RCC 7860 (cell line): ENCODE measurements at regions not wholly inside any gene's neighbourhood (a gene's known extent, or its start where the extent isn't known, plus 50 kb on each side); places are given as distances from the start of the nearest gene placed in this dataset.
"Not testable (repeated sequence)": the region's sequence is repeated elsewhere in the genome, so short reads cannot be mapped to it uniquely, and the experiment has no call there.

Source experiments
- DNase-seq: peaks from one replicate; pipeline ENCODE4 v3.0.0-alpha.2; 2015; ENCODE audit warnings: low spot score
- FAIRE-seq: peaks from 2 replicates; lab custom pipeline; 2012; peaks lifted over from hg19 to GRCh38; lab: Jason Lieb, UNC

DNA sequence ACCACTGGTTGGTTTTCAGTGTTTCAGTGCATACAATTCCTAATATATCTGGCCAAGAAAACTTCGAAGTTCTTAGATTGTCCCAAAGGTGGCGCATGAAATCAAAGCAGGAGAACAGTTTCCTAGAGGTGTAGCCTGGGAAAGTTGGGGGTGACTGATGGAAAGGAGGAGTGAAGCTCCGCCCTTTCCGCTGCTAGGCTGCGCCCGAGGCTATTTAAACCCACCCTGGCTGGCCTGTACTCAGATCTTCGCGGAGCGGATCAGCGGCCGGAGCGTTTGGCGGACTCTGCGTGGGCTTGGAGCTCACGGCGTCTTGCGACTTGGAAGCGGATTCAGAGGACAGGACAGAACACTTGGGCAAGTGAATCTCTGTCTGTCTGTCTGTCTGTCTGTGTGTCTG, 328.7 kb downstream of the CWH43 start:
- not testable (repeated sequence) for DNase-seq, FAIRE-seq

DNA sequence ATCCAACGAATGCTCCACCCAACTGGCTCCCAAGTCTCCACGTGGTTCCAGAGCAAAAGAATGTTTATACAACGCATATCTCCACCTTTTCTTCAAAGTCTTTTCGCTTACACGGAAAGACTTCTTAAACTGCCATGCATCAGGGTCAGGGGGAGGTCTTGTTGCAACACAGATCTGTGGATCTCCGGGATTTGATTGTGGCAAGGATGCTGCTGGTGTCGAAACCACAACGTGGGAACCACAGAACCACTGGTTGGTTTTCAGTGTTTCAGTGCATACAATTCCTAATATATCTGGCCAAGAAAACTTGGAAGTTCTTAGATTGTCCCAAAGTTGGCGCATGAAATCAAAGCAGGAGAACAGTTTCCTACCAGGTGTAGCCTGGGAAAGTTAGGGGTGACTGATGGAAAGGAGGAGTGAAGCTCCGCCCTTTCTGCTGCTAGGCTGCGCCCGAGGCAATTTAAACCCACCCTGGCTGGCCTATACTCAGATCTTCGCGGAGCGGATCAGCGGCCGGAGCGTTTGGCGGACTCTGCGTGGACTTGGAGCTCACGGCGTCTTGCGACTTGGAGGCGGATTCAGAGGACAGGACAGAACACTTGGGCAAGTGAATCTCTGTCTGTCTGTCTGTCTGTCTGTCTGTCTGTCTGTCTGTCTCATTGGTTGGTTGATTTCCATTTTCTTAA, 334.8 kb downstream of the CWH43 start:
- not testable (repeated sequence) for DNase-seq, FAIRE-seq

DNA sequence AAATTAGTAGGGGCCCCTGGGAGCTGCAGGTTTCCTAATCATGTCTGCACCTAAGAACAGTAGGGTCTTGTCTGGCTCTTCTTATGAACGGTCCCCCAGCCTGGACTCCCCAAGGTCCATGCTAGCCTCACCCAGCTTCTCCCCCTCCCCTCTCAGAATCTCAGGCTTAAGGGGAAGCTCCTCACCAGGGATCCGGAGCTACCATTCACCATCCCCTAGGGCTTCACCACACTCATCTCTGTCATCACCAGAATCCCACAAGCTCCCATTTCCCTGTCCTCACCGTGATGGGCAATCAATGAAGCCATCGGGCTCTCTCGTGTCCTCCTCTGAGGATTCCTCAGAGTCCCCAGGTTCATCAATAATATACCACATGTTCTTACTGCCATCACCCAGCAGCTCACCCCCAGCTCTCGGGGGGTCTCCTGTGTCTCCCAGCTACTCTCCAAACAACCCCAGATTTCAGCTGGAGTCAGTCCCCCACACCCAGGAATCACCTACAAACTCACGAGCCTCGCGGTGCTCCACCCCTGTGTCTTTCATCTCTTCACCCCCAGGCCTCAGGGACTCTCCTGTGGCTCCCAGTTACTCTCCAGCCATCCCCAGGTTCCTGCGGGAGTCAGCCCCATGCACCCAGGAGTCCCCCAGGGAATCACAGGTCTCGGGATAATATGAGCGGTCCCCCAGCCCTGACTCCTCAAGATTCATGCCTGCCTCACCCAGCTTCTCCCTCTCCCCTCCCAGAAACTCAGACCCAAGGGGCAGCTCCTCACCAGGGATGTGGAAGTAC, 335.6 kb downstream of the CWH43 start:
- not testable (repeated sequence) for DNase-seq, FAIRE-seq

DNA sequence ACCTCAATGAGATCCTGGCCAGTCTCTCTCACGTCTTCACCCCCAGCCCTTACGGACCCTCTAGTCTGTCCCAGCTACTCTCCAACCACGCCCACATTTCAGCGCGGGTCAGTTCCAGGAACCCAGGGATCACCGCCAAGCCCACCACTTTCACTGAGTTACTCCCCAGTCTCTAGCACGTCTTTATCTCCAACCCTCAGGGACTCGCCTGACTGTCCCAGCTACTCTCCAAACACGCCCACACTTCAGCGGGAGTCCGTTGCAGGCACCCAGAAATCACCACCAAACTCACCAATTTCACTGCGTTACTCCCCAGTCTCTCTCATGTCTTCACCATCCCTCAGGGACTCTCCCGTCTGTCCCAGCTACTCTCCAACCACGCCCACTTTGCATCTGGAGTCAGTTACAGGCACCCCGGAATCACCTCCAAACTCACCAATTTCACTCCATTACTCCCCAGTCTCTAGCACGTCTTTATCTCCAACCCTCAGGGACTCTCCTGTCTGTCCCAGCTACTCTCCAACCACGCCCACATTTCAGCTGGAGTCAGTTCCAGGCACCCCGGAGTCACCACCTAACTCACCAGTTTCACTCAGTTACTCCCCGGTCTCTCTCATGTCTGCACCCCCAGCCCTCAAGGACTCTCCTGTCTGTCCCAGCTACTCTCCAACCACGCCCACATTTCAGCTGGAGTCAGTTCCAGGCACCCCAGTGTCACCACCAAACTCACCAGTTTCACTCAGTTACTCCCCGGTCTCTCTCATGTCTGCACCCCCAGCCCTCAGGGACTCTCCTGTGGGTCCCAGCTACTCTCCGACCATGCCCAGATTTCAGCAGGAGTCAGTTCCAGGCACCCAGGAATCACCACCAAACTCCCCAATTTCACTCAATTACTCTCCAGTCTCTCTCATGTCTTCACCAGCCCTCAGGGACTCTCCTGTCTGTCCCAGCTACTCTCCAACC, 336.8 kb downstream of the CWH43 start:
- not testable (repeated sequence) for DNase-seq, FAIRE-seq

DNA sequence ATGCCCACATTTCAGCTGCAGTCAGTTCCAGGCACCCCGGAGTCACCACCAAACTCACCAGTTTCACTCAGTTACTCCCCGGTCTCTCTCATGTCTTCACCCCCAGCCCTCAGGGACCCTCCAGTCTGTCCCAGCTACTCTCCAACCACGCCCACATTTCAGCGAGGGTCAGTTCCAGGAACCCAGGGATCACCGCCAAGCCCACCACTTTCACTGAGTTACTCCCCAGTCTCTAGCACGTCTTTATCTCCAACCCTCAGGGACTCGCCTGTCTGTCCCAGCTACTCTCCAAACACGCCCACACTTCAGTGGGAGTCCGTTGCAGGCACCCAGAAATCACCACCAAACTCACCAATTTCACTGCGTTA, 337.5 kb downstream of the CWH43 start:
- not testable (repeated sequence) for FAIRE-seq

More for the DNA sequence above, 337.5 kb downstream of the CWH43 start:
- not testable (repeated sequence) for DNase-seq
